CD4-positive, CD25-positive, alpha-beta regulatory T cell (primary cell): ENCODE measurements at regions not wholly inside any gene's neighbourhood (a gene's known extent, or its start where the extent isn't known, plus 50 kb on each side); places are given as distances from the start of the nearest gene placed in this dataset.

Experiments used
- ATAC-seq, 2 donors: fragments of 150-1000 bp; cut with Tn5 transposase; one replicate each; pipeline ENCODE4 v1.10.0; 2021; ENCODE audit warnings: low read depth in 2 of 2, moderate number of reproducible peaks in 2 of 2, moderate library complexity in 1 of 2
- DNase-seq, 3 donors: peaks; one replicate each; pipeline versions ENCODE4 v3.0.0 to v3.0.0-alpha.2; 2012 to 2022; ENCODE audit warnings: mixed read lengths in 1 of 3
- H3K27ac ChIP-seq: one replicate; pipeline ENCODE4 v1.7.0; 2013; ENCODE audit warnings: mild to moderate bottlenecking, low read length; ENCODE audit not compliant: insufficient read depth, poor library complexity, severe bottlenecking
- H3K27me3 ChIP-seq: one replicate; pipeline ENCODE4 v1.7.0; 2013; ENCODE audit warnings: low read length; ENCODE audit not compliant: control insufficient read depth, insufficient read depth
- H3K36me3 ChIP-seq: one replicate; pipeline ENCODE4 v1.7.0; 2013; ENCODE audit warnings: mild to moderate bottlenecking, low read length, moderate library complexity; ENCODE audit not compliant: control insufficient read depth, insufficient read depth
- H3K4me1 ChIP-seq: 2 replicates; pipeline ENCODE4 v1.7.0; 2013; ENCODE audit warnings: mild to moderate bottlenecking, low read length; ENCODE audit not compliant: insufficient read depth, control insufficient read depth, poor library complexity, severe bottlenecking
- H3K4me3 ChIP-seq: one replicate; pipeline ENCODE4 v1.7.0; 2013; ENCODE audit warnings: low read depth, mild to moderate bottlenecking, low read length, moderate library complexity
- H3K9me3 ChIP-seq, 2 experiments: 1 replicate in 1 of 2; 2 replicates in 1 of 2; pipeline ENCODE4 v1.7.0; 2013; ENCODE audit warnings: low read length in 2 of 2, mild to moderate bottlenecking in 1 of 2, moderate library complexity in 1 of 2; ENCODE audit not compliant: control insufficient read depth in 2 of 2
- H3K27ac Mint-ChIP-seq, 3 donors: one replicate each; pipeline ENCODE4 v1.8.0; 2020 to 2022; ENCODE audit warnings: mild to moderate bottlenecking in 3 of 3, mixed read lengths in 3 of 3, moderate library complexity in 2 of 3
- H3K27me3 Mint-ChIP-seq: one replicate; pipeline ENCODE4 v1.8.0; 2022; ENCODE audit warnings: mild to moderate bottlenecking, mixed read lengths
- H3K36me3 Mint-ChIP-seq: one replicate; pipeline ENCODE4 v1.8.0; 2020; ENCODE audit warnings: mixed read lengths
- H3K4me1 Mint-ChIP-seq, 4 donors: one replicate each; pipeline ENCODE4 v1.8.0; 2020 to 2022; ENCODE audit warnings: mixed read lengths in 4 of 4, mild to moderate bottlenecking in 1 of 4
- H3K4me3 Mint-ChIP-seq, 4 donors: one replicate each; pipeline ENCODE4 v1.8.0; 2020 to 2022; ENCODE audit warnings: mild to moderate bottlenecking in 4 of 4, mixed read lengths in 4 of 4, moderate library complexity in 3 of 4
- H3K9me3 Mint-ChIP-seq, 7 donors: one replicate each; pipeline ENCODE4 v1.8.0; 2020 to 2022; ENCODE audit warnings: mixed read lengths in 7 of 7, mild to moderate bottlenecking in 3 of 7, moderate library complexity in 2 of 7

- Histone ChIP-seq H3K4me1 (no peaks in the 10 kb centered on the region), H3K9me3 (no peaks in the 10 kb centered on the region), H3K27me3 (no peaks in the 10 kb centered on the region), H3K27ac (no peak overlapping the region), H3K36me3 (no peaks in the 10 kb centered on the region), H3K4me3 (no peak overlapping the region)
- H3K27ac Mint-ChIP-seq: no peak overlapping the region
- peaks cover 0 to 4% (median 0%) of the 10 kb centered on the region in 7 donors for H3K9me3 Mint-ChIP-seq
- no peaks in the 10 kb centered on the region for H3K4me1 Mint-ChIP-seq
- no peaks in the 10 kb centered on the region for H3K27me3 Mint-ChIP-seq
- ATAC-seq: no peak
- H3K36me3 Mint-ChIP-seq: no peaks in the 10 kb centered on the region
- no peak overlapping the region for H3K4me3 Mint-ChIP-seq
- no peak for DNase-seq
These were observed 566.6 kb upstream of the MEF2C start for GRCh38 chr5:89449392-89450148.

DNA sequence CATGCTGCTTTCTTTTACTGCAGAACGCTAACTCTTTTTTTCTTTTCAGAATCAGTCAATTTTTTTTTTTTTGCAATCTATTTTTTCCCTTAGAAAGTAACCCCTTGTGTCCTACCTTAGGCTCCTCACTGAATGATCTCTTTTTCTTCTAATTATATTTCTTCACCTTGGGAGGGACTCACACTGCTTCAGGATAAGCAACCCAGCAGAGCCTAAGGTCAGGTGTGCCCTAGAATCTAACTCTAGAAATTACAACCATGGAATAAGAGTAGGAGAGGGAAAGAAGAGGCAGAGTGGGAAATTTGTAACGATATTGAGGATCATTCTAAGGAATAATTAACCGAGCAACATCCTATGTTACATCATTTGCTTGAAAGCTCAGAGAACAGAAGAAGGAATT, 564.0 kb upstream of the MEF2C start:
- Mint-ChIP-seq H3K27me3 (no peaks in the 10 kb centered on the region), H3K4me3 (no peak overlapping the region), H3K9me3 (peaks cover 0 to 5% (median 0%) of the 10 kb centered on the region in 7 donors), H3K4me1 (no peaks in the 10 kb centered on the region), H3K36me3 (no peaks in the 10 kb centered on the region), H3K27ac (no peak overlapping the region)
- ATAC-seq: no peak
- H3K9me3 ChIP-seq: no peaks in the 10 kb centered on the region
- H3K27ac ChIP-seq: no peak overlapping the region
- H3K36me3 ChIP-seq: no peaks in the 10 kb centered on the region
- no peak overlapping the region for H3K4me3 ChIP-seq
- no peak for DNase-seq
- no peaks in the 10 kb centered on the region for H3K4me1 ChIP-seq
- H3K27me3 ChIP-seq: no peaks in the 10 kb centered on the region

GRCh38 chr5:89445106-89445745, 562.2 kb upstream of the MEF2C start:
- Mint-ChIP-seq H3K27ac (no peak overlapping the region), H3K9me3 (peaks cover 0 to 3% (median 0%) of the 10 kb centered on the region in 7 donors), H3K36me3 (no peaks in the 10 kb centered on the region), H3K4me3 (no peak overlapping the region), H3K4me1 (no peaks in the 10 kb centered on the region), H3K27me3 (no peaks in the 10 kb centered on the region)
- H3K27me3 ChIP-seq: no peaks in the 10 kb centered on the region
- no peaks in the 10 kb centered on the region for H3K36me3 ChIP-seq
- no peak for DNase-seq
- no peak overlapping the region for H3K4me3 ChIP-seq
- H3K27ac ChIP-seq: no peak overlapping the region
- no peak for ATAC-seq
- H3K4me1 ChIP-seq: no peaks in the 10 kb centered on the region
- no peaks in the 10 kb centered on the region for H3K9me3 ChIP-seq

DNA sequence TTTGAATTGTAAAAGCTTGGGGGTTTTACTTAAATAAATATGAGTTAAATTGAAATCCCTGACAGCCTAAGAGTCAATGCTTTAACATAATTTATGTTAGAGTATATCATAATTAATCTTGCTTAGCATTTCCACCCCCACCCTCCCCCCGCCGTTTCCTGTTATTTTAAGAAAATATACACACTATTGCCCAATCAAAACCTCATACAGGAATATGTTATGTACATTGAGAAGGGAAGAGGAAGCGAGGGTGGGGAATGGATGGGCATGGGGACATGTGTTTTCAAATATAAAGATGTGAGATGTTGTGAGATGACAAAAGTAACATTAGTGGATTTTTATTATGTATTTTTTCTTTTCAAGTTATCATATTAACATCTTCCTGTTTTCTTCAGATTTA, 561.1 kb upstream of the MEF2C start:
- Mint-ChIP-seq H3K27me3 (no peaks in the 10 kb centered on the region), H3K4me3 (no peak overlapping the region), H3K9me3 (peaks cover 0 to 1% (median 0%) of the 10 kb centered on the region in 7 donors), H3K27ac (no peak overlapping the region), H3K36me3 (no peaks in the 10 kb centered on the region), H3K4me1 (no peaks in the 10 kb centered on the region)
- Histone ChIP-seq H3K4me1 (no peaks in the 10 kb centered on the region), H3K27me3 (no peaks in the 10 kb centered on the region), H3K36me3 (no peaks in the 10 kb centered on the region), H3K9me3 (no peaks in the 10 kb centered on the region), H3K27ac (no peak overlapping the region), H3K4me3 (no peak overlapping the region)
- no peak for ATAC-seq
- DNase-seq: no peak

- H3K4me3 ChIP-seq: no peak overlapping the region
- Mint-ChIP-seq H3K36me3 (no peaks in the 10 kb centered on the region), H3K27me3 (no peaks in the 10 kb centered on the region), H3K9me3 (peaks cover 0 to 1% (median 0%) of the 10 kb centered on the region in 7 donors), H3K27ac (no peak overlapping the region), H3K4me1 (no peaks in the 10 kb centered on the region), H3K4me3 (no peak overlapping the region)
- no peaks in the 10 kb centered on the region for H3K36me3 ChIP-seq
- DNase-seq: no peak
- no peaks in the 10 kb centered on the region for H3K27me3 ChIP-seq
- H3K9me3 ChIP-seq: no peaks in the 10 kb centered on the region
- no peak overlapping the region for H3K27ac ChIP-seq
- no peak for ATAC-seq
- H3K4me1 ChIP-seq: no peaks in the 10 kb centered on the region
These were observed 560.5 kb upstream of the MEF2C start for GRCh38 chr5:89443508-89443907.

DNA sequence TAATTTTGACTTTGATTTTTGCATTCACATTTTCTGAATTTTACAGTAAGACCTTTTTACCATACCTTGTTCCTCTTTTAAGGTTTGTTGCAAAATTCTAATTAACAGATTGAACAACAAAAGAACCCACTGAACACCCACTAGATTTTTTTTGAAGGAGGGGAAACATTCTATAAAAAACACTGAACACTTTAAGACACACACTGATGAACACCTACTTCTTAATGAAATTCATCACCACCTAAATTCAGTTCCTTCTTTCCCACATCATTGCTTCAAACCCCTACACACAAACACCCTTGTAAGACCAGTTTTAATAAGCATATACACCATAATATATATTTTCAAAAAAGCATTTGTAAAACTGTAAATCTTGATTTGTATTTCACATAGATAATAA, 559.0 kb upstream of the MEF2C start:
- ATAC-seq: no peak
- peaks cover 0 to 3% (median 0%) of the 10 kb centered on the region in 7 donors for H3K9me3 Mint-ChIP-seq
- H3K27ac ChIP-seq: no peak overlapping the region
- H3K4me3 ChIP-seq: no peak overlapping the region
- no peaks in the 10 kb centered on the region for H3K9me3 ChIP-seq
- H3K27me3 Mint-ChIP-seq: no peaks in the 10 kb centered on the region
- no peaks in the 10 kb centered on the region for H3K4me1 ChIP-seq
- H3K36me3 Mint-ChIP-seq: no peaks in the 10 kb centered on the region
- no peak overlapping the region for H3K4me3 Mint-ChIP-seq
- H3K27me3 ChIP-seq: no peaks in the 10 kb centered on the region
- H3K36me3 ChIP-seq: no peaks in the 10 kb centered on the region
- H3K27ac Mint-ChIP-seq: no peak overlapping the region
- DNase-seq: no peak
- no peaks in the 10 kb centered on the region for H3K4me1 Mint-ChIP-seq

GRCh38 chr5:89440670-89441069, 557.7 kb upstream of the MEF2C start:
- no peaks in the 10 kb centered on the region for H3K9me3 ChIP-seq
- no peak overlapping the region for H3K4me3 Mint-ChIP-seq
- H3K36me3 ChIP-seq: no peaks in the 10 kb centered on the region
- H3K4me1 ChIP-seq: no peaks in the 10 kb centered on the region
- no peak overlapping the region for H3K4me3 ChIP-seq
- no peak overlapping the region for H3K27ac Mint-ChIP-seq
- no peak overlapping the region for H3K27ac ChIP-seq
- no peaks in the 10 kb centered on the region for H3K27me3 ChIP-seq
- no peak for ATAC-seq
- no peaks in the 10 kb centered on the region for H3K27me3 Mint-ChIP-seq
- DNase-seq: no peak
- peaks cover 0 to 3% (median 0%) of the 10 kb centered on the region in 7 donors for H3K9me3 Mint-ChIP-seq
- no peaks in the 10 kb centered on the region for H3K4me1 Mint-ChIP-seq
- no peaks in the 10 kb centered on the region for H3K36me3 Mint-ChIP-seq
